HuH-7.5 (cell line): ENCODE measurements at regions not wholly inside any gene's neighbourhood (a gene's known extent, or its start where the extent isn't known, plus 50 kb on each side); places are given as distances from the start of the nearest gene placed in this dataset.

Experiments
- DNase-seq: peaks from one replicate; pipeline ENCODE4 v3.0.0; 2011; ENCODE audit warnings: low spot score

DNA sequence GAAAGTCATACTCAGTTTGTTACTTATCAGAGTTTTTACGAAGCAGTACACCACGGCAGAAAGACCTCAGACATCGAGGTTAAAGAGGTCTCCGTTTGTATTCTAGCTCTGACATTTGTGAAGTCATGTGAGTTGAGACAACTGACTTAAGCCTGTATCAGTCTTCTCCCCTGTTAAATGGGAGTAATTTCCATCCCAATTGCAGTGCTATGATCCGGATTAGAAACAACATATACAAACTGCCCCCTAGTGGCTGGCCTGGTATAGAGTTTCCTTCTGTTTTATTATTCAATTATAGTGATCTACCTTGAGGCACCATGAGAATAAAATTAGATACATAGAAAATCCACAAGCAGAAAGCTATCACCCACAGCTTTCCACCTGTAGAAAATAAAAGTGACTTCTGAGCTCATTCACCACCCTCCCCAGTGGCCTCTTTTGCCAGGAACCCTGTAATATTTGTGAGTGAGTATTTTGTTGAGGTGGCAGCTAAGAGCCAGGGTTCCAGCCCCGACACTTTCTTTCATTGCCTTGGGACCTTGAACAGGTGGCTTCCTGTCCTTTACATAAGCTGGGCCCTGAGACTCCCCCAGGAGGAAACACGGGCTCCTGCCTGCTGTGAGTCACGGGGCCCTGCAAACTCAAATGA, 607.2 kb upstream of the MGMT start:
- DNase-seq, result peak; percentile 10

DNA sequence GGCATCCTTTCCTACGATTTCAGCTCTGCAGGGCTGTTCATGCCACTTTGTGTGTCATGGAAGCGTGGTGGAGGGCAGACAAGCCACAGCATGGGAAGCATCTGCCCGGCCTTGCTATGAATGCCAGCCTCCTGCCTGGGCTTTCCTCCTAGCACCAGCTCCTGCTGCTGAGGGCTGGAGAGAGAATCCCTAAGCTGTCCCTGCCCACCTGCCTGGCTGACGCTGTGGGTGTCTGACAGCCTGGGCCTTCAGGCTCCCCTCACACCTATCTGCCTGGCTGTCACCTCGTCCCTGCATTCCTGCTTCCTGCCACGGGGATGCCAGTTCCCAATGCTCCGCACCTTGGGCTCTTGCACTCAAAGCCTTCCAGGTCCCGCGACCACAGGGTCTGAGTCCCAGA, 606.5 kb upstream of the MGMT start:
- DNase-seq, result no peak

DNA sequence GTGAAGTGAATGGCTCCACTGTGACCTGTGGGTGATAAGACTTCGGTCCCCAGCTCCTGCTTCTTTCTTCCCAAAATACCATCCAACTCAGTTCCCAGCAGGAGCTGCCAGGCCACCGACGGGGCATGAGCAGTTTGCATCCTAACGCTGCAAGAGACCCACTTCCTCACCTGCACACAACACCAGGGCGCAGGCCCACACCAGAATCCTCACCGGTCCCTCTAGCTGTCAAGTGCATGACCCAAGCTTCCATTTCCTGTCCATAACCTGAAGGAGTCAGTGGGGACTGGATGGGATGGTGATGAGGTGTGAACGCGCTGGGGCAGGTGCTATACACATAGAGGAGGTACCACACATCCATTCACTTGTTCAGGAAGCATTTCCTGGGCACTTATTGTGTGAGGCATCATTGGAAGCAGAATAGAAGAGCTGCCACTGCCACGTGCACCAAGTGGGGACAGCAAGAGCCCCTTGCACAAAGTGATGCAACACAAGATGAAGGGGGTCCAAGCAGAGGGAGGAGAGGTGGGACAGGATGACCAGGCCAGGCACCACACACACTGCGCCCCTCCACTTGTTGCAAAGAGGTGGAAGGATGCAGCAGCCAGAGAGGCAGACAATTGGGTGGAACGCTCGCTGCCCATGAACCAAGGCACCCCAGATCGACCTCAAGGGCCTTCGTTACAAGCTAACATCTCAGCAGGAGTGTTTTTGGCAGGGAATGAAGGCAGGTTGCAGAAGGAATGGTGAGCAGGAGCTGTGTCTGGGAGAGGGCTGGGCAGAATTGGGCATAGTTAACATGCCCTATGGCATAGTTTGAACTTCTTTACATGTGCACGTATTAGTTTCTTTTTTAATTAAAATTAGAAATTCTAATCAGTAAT, 605.8 kb upstream of the MGMT start:
- DNase-seq, result no peak

DNA sequence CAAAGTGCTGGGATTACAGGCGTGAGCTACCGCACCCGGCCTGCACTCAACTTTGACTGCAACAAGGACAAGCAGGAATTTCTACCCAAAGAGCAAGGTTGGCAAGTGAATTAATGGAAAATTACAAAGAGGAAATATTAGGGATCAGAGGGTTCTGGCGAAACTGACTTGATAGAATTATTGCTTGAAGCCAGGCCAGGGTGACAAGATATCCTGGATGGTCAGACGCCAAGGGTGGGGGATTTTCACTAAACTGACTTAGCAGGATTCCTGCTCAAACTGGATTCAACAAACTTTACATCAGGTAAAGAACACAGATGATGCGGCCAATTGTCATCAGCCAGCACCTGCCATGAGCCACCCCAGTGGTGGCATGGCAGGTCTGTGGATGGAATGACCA, 603.6 kb upstream of the MGMT start:
- DNase-seq, result no peak

DNA sequence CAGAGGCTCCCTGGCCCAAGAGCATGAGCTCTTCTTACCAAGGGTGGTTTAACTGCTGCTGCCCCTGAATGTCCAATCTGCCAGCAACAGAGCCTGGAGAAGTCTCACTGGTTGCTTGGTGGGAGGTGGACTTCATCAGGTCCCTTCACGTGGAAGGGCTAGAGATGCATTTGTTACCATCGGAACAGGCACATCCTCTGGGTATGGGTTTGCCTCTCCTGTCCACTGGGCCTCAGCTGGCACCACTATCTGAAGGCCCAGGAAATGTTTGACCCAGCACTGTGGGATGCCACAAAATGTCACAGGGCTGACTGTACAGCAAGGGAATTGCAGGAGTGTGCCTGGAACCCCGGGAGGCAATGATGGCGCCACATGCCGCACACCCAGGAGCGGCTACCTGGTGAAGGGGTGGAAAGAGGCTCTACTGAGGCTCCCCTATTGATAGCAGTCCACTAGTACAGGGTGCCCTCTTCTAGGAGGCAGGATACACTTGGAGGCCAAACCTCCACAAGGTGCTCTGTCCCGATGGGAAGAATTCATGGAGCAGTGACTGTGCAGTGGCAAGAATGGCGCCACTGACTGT, 603.1 kb upstream of the MGMT start:
- no peak for DNase-seq

DNA sequence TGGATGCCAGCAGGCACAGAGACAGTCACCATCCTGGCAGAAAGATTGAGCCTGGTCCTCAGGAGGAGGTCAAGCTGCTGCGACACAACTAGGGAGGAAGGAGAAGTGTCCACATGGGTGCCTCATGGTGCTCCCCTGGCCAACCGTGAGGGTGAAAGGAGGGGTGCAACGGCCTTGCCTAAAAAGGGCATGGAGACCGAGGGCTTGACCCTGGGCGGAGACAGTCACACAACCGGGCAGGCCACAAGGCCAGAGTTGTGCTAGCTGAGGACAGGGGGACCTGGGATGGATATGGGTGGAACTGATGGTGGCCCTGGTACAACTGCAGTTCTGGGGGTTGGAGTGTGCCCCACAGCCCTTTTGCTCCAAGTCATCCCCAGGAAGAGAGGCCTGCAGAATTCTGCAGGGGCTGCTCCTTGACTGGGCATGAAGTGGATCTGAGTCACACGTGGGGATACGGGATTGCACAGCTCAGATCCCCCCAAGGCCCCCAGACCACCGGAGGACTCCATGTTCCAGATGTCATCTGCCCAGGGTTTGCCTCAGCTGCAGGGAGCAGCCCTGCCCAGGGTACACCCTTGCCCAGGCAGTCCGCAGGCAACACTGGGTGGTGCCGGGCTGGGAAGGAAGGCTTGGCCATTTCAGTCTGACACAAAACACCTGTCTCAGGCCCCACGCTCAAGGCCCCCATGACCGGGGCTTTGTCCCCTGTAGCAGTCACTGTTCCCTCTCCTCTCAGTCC, 602.3 kb upstream of the MGMT start:
- DNase-seq, result no peak

DNA sequence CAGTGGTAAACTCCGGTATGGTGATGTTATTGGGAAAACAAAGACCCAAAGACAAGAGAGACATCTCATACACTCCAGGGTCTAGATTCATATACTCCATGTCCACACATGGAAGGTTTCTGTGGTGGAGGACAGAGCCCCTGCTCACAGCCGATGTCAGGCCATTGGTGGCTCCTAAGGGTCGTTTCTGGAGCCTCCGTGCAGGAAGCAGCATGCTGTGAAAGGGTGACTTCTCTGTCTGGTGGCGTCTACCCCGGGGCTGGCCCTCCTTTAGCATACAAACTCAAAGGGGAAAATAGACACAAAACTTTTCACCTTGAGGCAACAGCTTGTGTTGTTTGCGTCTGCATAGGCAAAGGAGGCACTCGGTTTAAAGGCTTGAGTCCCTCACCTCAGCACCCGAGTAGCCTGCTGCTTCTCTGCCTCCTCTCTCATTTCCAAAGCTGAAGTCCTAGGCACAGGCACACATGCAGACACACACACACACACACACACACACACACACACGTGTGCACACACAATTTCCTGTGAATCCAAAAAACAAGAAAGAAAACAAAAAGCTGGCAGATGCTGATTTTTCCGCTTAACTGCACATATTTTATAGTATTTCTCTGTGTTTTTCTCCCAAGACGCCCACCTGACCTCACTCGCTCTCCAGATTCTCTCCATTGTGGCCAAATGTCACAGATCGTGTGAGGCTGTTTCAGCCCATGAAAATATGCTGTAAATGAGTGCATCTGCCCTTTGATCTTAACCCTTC, 601.4 kb upstream of the MGMT start:
- DNase-seq, result no peak

DNA sequence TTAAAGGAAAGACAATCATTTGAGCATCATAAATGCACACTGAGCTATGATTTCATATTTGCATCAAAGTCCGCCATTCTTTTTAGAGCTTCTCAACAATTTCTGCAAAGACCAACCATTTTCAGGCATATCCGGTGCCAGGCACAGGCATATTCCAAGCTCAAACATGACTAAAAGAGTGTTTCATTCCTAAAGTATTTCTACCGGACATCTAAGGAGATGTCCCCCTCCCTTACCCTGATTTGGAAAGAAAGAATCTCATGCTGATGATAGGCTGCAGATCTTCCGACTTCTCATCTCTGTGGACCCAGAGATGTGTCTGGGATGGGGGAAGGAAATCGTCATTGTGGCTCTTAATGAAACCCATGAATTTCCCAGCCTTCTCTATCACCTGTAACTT, 600.5 kb upstream of the MGMT start:
- DNase-seq, result no peak

DNA sequence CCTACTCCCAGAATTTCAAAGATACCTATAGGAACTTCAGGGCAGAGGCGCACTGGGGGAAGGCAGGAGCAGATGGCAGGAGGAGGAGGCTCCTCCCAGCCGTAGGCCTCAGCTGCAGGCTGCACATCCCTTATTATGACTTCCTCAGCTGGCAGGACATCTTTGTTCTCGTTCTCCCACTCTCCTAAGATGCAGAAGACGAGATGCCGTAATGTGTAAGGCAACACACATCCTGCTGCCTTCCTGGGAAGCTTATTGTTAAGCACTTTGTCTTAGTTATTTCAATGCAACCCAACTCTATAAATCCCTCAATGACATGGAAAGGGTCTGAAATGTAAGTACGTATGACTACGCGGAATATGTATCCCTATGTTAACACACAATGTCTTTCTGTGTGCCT, 599.8 kb upstream of the MGMT start:
- DNase-seq, result no peak

DNA sequence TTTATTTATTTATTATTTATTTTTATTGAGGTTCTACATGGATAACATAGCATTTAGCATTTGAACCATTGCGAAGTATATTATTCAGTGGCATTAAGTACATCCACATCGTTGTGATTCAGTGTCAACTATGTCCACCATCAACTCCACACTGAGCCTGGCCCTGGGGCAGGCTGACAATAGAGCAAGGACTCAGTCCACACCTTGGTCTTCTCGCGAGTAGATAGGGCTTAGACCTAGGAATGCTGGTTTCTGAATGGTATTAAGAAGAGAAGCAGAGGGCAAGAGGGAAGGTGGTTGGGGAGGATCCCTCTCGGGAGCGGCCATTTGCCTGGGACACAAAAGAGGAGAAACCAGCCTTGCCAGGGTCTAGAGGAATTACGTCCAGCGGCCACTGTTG, 599.2 kb upstream of the MGMT start:
- no peak for DNase-seq

DNA sequence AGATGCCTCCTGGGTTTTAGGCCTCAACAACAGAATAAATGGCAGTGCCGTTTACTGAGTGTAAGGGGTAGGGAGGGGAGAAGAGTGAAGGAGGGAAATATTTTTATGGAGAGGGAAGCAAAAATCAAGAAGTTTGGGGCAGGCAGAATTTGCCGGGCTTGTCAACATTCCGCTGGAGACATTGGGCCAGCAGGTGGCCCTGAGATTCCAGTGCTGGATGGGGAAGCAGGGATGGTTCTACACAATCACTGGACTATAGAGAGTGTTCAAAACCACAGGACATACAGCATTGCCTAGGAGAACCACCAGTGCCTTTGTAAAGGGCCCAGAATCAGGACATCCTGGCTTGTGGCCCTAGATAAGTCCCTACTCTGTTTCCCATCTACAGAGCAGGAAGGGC, 598.6 kb upstream of the MGMT start:
- no peak for DNase-seq

DNA sequence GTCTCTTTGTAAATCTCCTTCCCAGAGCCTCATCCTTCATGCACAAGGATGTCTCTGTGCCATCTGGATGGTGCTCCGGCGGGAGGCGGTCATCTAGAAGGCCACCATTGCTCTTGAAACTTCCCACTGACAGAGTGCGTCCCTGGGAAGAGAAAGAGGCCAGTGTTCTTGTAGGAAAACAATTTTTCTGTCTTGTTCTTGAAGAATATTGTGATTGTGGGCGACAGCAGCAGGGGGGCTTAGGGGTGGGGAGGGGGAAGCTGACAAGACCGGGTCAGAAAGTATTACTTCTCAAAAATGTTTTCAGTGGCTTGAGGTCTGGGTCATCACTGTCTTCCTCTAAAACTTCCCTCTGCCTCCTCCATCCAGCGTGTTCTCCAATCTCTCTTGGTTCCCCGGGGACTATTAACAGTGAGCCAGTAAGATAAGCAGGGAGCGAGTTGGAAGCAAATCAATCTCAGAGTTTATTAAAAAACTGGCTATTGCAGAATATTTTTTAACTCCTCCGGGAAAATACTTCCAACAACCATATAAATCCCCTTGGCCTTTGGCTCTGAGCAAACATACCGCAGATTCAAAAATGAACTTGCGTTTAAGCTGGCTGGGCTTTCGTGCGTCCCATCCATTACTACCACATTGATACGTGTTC, 597.8 kb upstream of the MGMT start:
- DNase-seq, result no peak

DNA sequence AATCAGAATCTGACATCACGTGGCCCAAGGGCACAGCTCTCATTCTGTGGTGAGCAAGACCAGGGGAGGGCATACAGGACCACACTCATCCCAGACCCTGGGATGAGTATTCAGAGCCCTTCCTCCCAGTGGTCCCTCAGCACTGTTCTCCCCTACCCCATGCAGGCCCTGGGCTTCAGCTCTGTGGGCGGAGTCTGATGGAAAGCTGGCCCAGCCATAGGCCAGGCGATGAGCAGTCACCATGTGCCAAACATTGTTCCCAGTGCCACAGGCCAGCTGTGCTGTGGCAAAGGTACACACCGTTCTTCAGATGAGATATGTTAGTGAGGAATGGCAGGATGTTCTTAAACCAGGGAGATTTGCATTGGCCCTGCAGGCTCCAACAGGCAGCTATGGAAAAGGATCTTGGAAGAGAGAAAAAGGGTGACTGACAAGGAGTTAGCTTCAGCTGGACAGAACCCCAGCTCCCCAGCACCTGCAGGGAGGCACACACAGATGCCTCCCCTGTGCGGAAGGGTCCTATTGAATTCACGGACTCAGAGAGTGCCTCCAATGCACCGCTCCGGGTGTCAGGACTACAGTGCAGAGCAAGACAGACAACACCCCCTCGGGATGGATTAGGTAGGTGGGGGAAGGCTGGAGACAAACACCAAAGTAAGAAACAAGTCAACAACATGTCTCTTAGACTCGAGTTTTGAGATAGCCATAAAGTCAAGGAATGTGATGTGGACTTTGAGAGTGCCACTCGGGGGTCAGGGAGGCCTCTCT, 596.0 kb upstream of the MGMT start:
- no peak for DNase-seq

DNA sequence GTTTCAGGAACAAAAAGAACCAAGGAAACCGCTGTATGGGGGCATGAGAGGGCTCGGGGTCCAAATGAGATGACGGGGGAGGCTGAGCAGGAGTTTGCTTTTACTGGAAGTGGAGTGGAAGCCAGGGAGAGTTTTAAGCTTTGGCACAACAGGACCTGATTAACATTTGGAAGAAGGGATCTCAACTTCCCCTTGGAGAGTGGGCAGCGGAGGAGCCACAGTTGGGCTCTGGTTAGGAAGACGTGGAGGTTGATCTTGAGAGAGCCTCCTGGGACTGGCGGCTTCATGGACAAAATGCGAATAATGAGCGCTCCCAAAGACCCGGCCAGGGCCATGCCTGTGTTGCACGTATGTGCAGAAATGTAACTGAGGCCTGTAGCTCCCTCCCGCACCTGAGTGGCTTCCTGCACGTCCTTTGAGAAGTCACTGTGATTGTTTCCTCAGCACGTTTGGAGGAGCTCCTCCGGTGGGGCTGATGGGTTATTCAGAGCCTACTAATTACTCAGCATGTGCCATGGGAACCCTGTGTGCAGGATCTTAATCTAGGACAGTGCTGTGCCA, 595.3 kb upstream of the MGMT start:
- no peak for DNase-seq

DNA sequence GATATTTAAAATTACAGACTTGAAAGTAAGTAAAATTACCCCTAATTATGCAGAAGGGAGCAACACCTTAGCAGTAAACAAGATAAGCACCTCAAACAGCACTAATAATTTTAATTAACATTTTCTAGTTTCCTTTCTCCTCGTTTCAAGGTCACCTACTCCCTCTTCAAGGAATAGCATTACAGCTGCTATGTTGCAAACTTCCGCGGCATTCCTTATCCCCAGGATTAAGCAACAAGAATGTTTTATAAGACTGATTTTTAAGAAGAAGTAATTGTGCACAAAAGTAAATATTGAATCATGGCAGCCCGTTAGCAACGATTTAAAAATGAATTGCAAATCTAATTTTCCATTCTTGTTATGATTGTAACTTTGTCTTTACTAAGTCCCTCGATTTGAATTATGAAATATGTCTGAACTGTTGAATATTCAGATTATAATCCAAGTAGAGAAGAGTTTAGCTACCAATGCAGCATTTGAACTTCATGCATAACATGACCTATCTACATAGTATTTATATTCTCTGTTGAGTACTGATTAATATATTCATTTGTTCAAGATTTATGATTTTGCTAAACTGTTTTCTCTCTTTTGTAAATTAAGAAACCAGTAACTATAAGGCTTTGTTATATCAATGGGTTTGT, 593.5 kb upstream of the MGMT start:
- no peak for DNase-seq

DNA sequence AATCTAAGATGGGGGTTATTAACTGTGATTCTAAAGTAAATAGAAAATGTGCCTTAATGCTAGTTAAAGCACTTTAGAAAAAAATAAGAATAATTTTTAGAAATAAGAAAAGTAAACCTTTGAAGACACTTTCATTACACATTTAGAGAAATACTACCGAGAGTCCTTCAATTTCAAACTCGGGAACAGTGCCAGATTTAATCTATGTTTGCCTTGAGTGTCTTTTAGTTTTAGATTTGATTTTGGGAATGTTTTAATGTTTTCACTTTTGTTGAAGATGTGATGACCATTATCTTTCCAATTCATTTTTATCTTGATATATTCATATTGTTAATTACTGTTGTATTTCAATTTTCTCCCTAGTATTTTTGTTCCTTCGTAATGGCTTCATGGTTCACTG, 592.7 kb upstream of the MGMT start:
- DNase-seq, result no peak

DNA sequence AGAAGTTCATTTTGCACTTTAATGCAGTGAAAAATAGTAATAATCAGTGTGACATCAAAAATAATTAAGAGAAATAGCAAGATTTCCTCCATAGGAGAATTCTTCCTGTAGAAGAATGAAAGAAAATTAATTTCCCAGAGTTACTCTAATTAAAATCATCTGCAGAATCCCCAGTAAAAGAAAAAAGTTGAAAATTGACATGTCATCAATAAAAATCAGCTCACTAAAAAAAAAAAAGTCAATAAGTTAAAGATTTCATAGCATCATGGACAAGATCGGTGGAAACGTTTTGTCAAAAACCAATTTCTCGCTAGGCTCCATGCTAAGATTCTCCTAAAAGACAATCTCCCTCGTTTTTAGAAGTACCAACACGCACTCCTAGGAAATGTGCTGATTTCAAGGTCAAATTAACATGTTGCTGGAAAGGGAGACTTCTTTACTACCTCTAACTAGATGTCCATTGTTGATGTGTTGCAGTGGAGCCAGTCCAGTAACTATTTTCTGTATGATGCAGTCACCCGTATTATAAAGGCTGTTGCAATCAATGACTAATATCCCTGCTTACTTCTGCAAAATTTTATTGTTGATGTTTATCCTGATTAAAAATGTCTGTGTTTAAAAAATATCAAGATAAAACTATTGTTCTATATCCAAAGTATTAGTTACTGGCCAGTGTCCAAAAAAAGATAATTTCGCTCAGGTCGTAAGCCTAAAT, 591.9 kb upstream of the MGMT start:
- DNase-seq, result no peak

DNA sequence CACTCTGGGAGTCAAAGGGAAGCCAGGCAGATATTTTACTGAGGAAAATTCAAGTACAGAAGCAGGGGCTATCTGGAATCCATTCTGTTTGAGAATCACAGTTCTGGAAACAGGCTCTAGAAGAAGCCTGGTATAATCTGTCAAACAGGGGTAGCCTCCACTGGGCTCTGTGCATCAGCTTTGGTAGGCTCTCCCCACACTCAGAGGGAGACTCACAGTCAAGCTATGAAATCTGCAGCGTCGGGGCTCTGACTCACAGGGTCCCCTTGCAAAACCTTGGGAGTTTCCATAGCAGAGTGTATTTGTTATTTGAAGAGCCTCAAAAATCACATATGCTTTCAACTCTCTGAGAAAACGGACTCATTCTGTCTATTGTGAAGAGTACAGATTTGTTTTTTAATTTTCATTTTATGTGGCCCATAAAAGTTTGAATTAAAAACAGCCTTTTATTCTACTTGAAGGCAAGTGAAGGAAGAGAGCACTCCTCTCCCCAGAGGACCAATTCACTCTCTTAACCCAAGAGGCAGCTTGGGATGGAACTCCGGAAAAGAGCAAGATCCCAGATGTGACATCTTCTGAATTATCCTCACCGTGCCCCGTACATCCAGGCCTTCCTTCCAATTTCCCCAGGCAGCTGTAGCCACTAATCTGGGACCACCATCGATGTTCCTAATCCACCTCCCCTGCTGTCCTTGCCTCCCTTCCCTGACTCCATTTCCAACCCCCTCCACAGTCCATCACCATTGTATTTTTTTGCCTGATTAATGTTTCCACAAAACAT, 590.9 kb upstream of the MGMT start:
- DNase-seq, result no peak
